Tibial nerve (tissue), 4 donors: ENCODE measurements at regions not wholly inside any gene's neighbourhood (a gene's known extent, or its start where the extent isn't known, plus 50 kb on each side); places are given as distances from the start of the nearest gene placed in this dataset. TPM values are rescaled to one million over a fixed set of nuclear protein-coding genes. Genes with fewer than 3 reads are reported as not detected.
A peak's percentile ranks its signal among the peaks of the same experiment; 100 is the strongest.

Source experiments
- DNase-seq, 2 donors: peaks; one replicate each; pipeline ENCODE4 v3.0.0-alpha.2; 2019; ENCODE audit warnings: low spot score in 2 of 2
- H3K27ac ChIP-seq, 4 donors: fragments of 200-600 bp; sonication (generic) in 3 of 4; one replicate each; pipeline ENCODE4 v1.5.1; 2017 to 2019; ENCODE audit warnings: mild to moderate bottlenecking in 1 of 4
- H3K27me3 ChIP-seq, 2 donors: fragments of 200-600 bp; sonication (generic) in 1 of 2; one replicate each; pipeline versions ENCODE4 v1.5.1 to v1.6.0; 2017 to 2019
- H3K36me3 ChIP-seq, 3 donors: fragments of 200-600 bp; sonication (generic); one replicate each; pipeline ENCODE4 v1.5.1; 2018 to 2019
- H3K4me1 ChIP-seq, 4 donors: fragments of 200-600 bp; sonication (generic) in 3 of 4; one replicate each; pipeline ENCODE4 v1.5.1; 2017 to 2019
- H3K4me3 ChIP-seq, 4 donors: fragments of 200-600 bp; sonication (generic) in 3 of 4; one replicate each; pipeline ENCODE4 v1.5.1; 2017 to 2019; ENCODE audit warnings: mild to moderate bottlenecking in 1 of 4, moderate library complexity in 1 of 4
- H3K9me3 ChIP-seq, 4 donors: fragments of 200-600 bp; sonication (generic) in 3 of 4; one replicate each; pipeline ENCODE4 v1.5.1; 2017 to 2019
- EP300 ChIP-seq, 2 donors: sonication (generic); formaldehyde crosslinking; IDR thresholded peaks; one replicate each; pipeline ENCODE4 v1.6.1; 2017; ENCODE audit warnings: antibody characterized with exemption in 2 of 2, mild to moderate bottlenecking in 1 of 2
- POLR2A ChIP-seq, 2 donors: fragments of 450-650 bp; IDR thresholded peaks; one replicate each; pipeline ENCODE4 v1.6.1; 2017; ENCODE audit warnings: antibody characterized with exemption in 2 of 2, mild to moderate bottlenecking in 2 of 2, moderate library complexity in 2 of 2
- WGBS, 2 donors: methylation state at CpG; one replicate each; pipeline ENCODE4 v1.1.5; 2018; 5-methylcytosine and 5-hydroxymethylcytosine counted together
- small RNA-seq: library from RNA; depleted of rRNA; stranded (forward); fragments of <200 nt; gene quantifications from one replicate; pipeline ENCODE3, GENCODE V24; 2016
- TF ChIP-seq, protein P1 (sequence below), 5 experiments: fragments of 200-600 bp in 3 of 5; fragments of 450-650 bp in 2 of 5; sonication (generic) in 3 of 5; IDR thresholded peaks; one replicate each; pipeline ENCODE4 v1.5.1; 2016 to 2019; ENCODE audit warnings: antibody characterized with exemption in 5 of 5, mild to moderate bottlenecking in 3 of 5, moderate library complexity in 2 of 5

DNA sequence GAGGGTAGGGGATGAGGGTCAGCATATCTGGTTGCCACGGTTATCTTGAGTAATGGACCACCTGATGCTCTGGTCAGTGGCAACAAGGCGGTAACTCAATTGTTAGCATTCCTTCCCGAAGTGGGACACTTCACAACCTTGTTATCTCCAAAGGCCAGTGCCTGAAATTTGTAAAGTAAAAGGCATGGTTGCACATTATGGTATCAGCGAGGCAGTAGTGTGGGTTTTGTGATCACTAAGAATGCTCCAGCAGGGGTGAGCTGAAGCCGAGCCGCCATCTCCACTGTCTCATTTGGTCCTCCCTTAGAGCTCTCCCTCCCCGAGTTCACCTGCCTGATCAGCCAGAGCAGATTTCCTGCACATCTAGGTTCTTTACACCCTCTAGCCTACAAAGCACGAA, 50.5 kb upstream of the LGALSL start:
- no peak for DNase-seq
- 50 to 58% methylated on average over 8 of the region's 8 CpGs for WGBS, 2 donors
- TF ChIP-seq, protein P1, sequence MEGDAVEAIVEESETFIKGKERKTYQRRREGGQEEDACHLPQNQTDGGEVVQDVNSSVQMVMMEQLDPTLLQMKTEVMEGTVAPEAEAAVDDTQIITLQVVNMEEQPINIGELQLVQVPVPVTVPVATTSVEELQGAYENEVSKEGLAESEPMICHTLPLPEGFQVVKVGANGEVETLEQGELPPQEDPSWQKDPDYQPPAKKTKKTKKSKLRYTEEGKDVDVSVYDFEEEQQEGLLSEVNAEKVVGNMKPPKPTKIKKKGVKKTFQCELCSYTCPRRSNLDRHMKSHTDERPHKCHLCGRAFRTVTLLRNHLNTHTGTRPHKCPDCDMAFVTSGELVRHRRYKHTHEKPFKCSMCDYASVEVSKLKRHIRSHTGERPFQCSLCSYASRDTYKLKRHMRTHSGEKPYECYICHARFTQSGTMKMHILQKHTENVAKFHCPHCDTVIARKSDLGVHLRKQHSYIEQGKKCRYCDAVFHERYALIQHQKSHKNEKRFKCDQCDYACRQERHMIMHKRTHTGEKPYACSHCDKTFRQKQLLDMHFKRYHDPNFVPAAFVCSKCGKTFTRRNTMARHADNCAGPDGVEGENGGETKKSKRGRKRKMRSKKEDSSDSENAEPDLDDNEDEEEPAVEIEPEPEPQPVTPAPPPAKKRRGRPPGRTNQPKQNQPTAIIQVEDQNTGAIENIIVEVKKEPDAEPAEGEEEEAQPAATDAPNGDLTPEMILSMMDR (IDR thresholded peaks at IDR 0.05) = no peak
- TF ChIP-seq POLR2A (IDR thresholded peaks at IDR 0.05) (no peak), EP300 (IDR thresholded peaks at IDR 0.05) (no peak)
- Histone ChIP-seq H3K4me1 (peaks cover 0 to 65% (median 45%) of the 10 kb centered on the region in 4 donors), H3K36me3 (no peaks in the 10 kb centered on the region), H3K27ac (peak overlapping the region; percentile 19 to 94 (median 85)), H3K27me3 (no peaks in the 10 kb centered on the region), H3K9me3 (no peaks in the 10 kb centered on the region), H3K4me3 (no peak overlapping the region)

DNA sequence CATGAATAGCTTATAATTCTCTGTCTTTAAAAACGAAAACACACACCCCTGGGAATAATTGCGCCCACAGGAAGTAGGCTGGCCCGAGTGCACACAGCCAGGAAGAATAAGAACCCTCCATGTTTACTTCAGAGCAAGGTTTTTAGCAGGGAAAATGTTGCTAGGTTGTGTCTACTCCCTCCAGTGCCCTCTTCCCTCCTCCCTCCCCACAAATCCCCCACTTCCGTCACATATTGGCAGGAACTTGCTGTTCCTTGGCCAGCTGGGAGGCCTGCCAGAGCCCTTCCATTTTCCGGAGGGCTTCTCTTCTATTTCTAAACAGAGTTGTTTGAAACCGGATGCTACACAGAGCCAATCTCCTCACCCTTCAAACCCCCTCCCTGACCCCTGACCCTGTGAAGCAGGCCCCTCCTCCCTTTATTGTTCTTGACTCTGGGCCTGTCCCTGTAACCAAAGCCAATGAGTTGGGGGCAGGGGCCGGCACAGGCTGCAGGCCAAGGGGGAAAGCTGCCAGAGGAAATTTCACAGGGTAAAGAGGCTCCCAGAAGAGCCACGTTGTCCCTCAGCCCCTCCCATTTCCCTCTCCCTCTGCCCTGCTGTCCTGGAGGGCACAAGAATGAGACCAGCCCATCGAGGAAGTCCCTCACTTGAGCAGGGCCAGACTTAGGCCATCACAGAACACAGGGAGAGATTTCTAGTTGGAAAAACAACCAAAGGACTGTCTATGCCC, 49.8 kb upstream of the LGALSL start:
- Histone ChIP-seq H3K9me3 (no peaks in the 10 kb centered on the region), H3K4me1 (peaks cover 0 to 65% (median 45%) of the 10 kb centered on the region in 4 donors), H3K36me3 (no peaks in the 10 kb centered on the region), H3K27ac (peak overlapping the region; percentile 59 to 94 (median 85)), H3K27me3 (no peaks in the 10 kb centered on the region), H3K4me3 (peak overlapping the region in 1 of 4 donors; percentile 6)
- TF ChIP-seq EP300 (IDR thresholded peaks at IDR 0.05) (peak; percentile 68 to 94), POLR2A (IDR thresholded peaks at IDR 0.05) (no peak)
- TF ChIP-seq, protein P1 (IDR thresholded peaks at IDR 0.05) = peak in 1 of 5 experiments; percentile 14
- DNase-seq = peak; percentile 64 to 77
- WGBS, 2 donors = 1 to 8% methylated on average over 9 of the region's 9 CpGs

Small RNAs in the stretch of these regions (small RNA-seq; reads per million reads assigned to genes)
- gene AC012368.3 = not detected
- gene MIR4433B = not detected
